ENCODE measurements at regions not wholly inside any gene's neighbourhood (a gene's known extent, or its start where the extent isn't known, plus 50 kb on each side); places are given as distances from the start of the nearest gene placed in this dataset.

GRCh38 chr5:52682492-52682891 lies 105.2 kb upstream of the ITGA1 start:
- no peak overlapping the region for H3K9ac ChIP-seq (ENCODE audit: low read depth in 1 of 3, low read length in 3 of 3)
- no peaks in the 10 kb centered on the region for H3K9me3 ChIP-seq (ENCODE audit: control insufficient read depth in 3 of 3, low read length in 3 of 3)
- no peaks in the 10 kb centered on the region for H3K4me1 ChIP-seq (ENCODE audit: control insufficient read depth in 3 of 3, insufficient read depth in 3 of 3, low read length in 3 of 3)
- H3K36me3 ChIP-seq (ENCODE audit: control insufficient read depth in 3 of 3, insufficient read depth in 3 of 3, low read length in 3 of 3): no peaks in the 10 kb centered on the region
- no peak overlapping the region for H3K4me3 ChIP-seq (ENCODE audit: low read length in 3 of 3)
- no peak overlapping the region for H3K27ac ChIP-seq (ENCODE audit: low read depth, low read length)
- no peaks in the 10 kb centered on the region for H3K27me3 ChIP-seq (ENCODE audit: control insufficient read depth in 3 of 3, insufficient read depth in 3 of 3, low read length in 3 of 3)

- no peak overlapping the region for H3K27ac ChIP-seq (ENCODE audit: low read depth, low read length)
- H3K36me3 ChIP-seq (ENCODE audit: control insufficient read depth in 3 of 3, insufficient read depth in 3 of 3, low read length in 3 of 3): no peaks in the 10 kb centered on the region
- H3K4me3 ChIP-seq (ENCODE audit: low read length in 3 of 3): no peak overlapping the region
- H3K27me3 ChIP-seq (ENCODE audit: control insufficient read depth in 3 of 3, insufficient read depth in 3 of 3, low read length in 3 of 3): no peaks in the 10 kb centered on the region
- no peaks in the 10 kb centered on the region for H3K4me1 ChIP-seq (ENCODE audit: control insufficient read depth in 3 of 3, insufficient read depth in 3 of 3, low read length in 3 of 3)
- no peak overlapping the region for H3K9ac ChIP-seq (ENCODE audit: low read depth in 1 of 3, low read length in 3 of 3)
- H3K9me3 ChIP-seq (ENCODE audit: control insufficient read depth in 3 of 3, low read length in 3 of 3): no peaks in the 10 kb centered on the region
Observed at GRCh38 chr5:52684051-52684450, 103.7 kb upstream of the ITGA1 start.

GRCh38 chr5:52685566-52685965 lies 102.2 kb upstream of the ITGA1 start:
- Histone ChIP-seq H3K27me3 (ENCODE audit: control insufficient read depth in 3 of 3, insufficient read depth in 3 of 3, low read length in 3 of 3) (no peaks in the 10 kb centered on the region), H3K9ac (ENCODE audit: low read depth in 1 of 3, low read length in 3 of 3) (no peak overlapping the region), H3K36me3 (ENCODE audit: control insufficient read depth in 3 of 3, insufficient read depth in 3 of 3, low read length in 3 of 3) (no peaks in the 10 kb centered on the region), H3K4me1 (ENCODE audit: control insufficient read depth in 3 of 3, insufficient read depth in 3 of 3, low read length in 3 of 3) (peaks cover 0 to 6% (median 2%) of the 10 kb centered on the region in 3 donors), H3K9me3 (ENCODE audit: control insufficient read depth in 3 of 3, low read length in 3 of 3) (no peaks in the 10 kb centered on the region), H3K27ac (ENCODE audit: low read depth, low read length) (no peak overlapping the region), H3K4me3 (ENCODE audit: low read length in 3 of 3) (no peak overlapping the region)

GRCh38 chr5:52685971-52686370 lies 101.7 kb upstream of the ITGA1 start:
- Histone ChIP-seq H3K9ac (ENCODE audit: low read depth in 1 of 3, low read length in 3 of 3) (no peak overlapping the region), H3K4me1 (ENCODE audit: control insufficient read depth in 3 of 3, insufficient read depth in 3 of 3, low read length in 3 of 3) (peaks cover 0 to 6% (median 3%) of the 10 kb centered on the region in 3 donors), H3K27me3 (ENCODE audit: control insufficient read depth in 3 of 3, insufficient read depth in 3 of 3, low read length in 3 of 3) (no peaks in the 10 kb centered on the region), H3K9me3 (ENCODE audit: control insufficient read depth in 3 of 3, low read length in 3 of 3) (no peaks in the 10 kb centered on the region), H3K27ac (ENCODE audit: low read depth, low read length) (no peak overlapping the region), H3K36me3 (ENCODE audit: control insufficient read depth in 3 of 3, insufficient read depth in 3 of 3, low read length in 3 of 3) (no peaks in the 10 kb centered on the region), H3K4me3 (ENCODE audit: low read length in 3 of 3) (no peak overlapping the region)

- H3K9ac ChIP-seq (ENCODE audit: low read depth in 1 of 3, low read length in 3 of 3): no peak overlapping the region
- no peak overlapping the region for H3K27ac ChIP-seq (ENCODE audit: low read depth, low read length)
- peaks cover 0 to 11% (median 3%) of the 10 kb centered on the region in 3 donors for H3K4me1 ChIP-seq (ENCODE audit: control insufficient read depth in 3 of 3, insufficient read depth in 3 of 3, low read length in 3 of 3)
- H3K36me3 ChIP-seq (ENCODE audit: control insufficient read depth in 3 of 3, insufficient read depth in 3 of 3, low read length in 3 of 3): no peaks in the 10 kb centered on the region
- H3K4me3 ChIP-seq (ENCODE audit: low read length in 3 of 3): no peak overlapping the region
- no peaks in the 10 kb centered on the region for H3K9me3 ChIP-seq (ENCODE audit: control insufficient read depth in 3 of 3, low read length in 3 of 3)
- H3K27me3 ChIP-seq (ENCODE audit: control insufficient read depth in 3 of 3, insufficient read depth in 3 of 3, low read length in 3 of 3): no peaks in the 10 kb centered on the region
Observed at GRCh38 chr5:52690236-52690768, 97.4 kb upstream of the ITGA1 start.

- H3K27ac ChIP-seq (ENCODE audit: low read depth, low read length): no peak overlapping the region
- no peaks in the 10 kb centered on the region for H3K36me3 ChIP-seq (ENCODE audit: control insufficient read depth in 3 of 3, insufficient read depth in 3 of 3, low read length in 3 of 3)
- H3K9ac ChIP-seq (ENCODE audit: low read depth in 1 of 3, low read length in 3 of 3): no peak overlapping the region
- H3K4me3 ChIP-seq (ENCODE audit: low read length in 3 of 3): no peak overlapping the region
- H3K9me3 ChIP-seq (ENCODE audit: control insufficient read depth in 3 of 3, low read length in 3 of 3): no peaks in the 10 kb centered on the region
- peaks cover 0 to 11% (median 3%) of the 10 kb centered on the region in 3 donors for H3K4me1 ChIP-seq (ENCODE audit: control insufficient read depth in 3 of 3, insufficient read depth in 3 of 3, low read length in 3 of 3)
- no peaks in the 10 kb centered on the region for H3K27me3 ChIP-seq (ENCODE audit: control insufficient read depth in 3 of 3, insufficient read depth in 3 of 3, low read length in 3 of 3)
Observed at GRCh38 chr5:52692039-52692438, 95.7 kb upstream of the ITGA1 start.

- Histone ChIP-seq H3K9ac (ENCODE audit: low read depth in 1 of 3, low read length in 3 of 3) (no peak overlapping the region), H3K27ac (ENCODE audit: low read depth, low read length) (no peak overlapping the region)
Observed at GRCh38 chr5:52692606-52693005, 95.1 kb upstream of the ITGA1 start.

GRCh38 chr5:52693280-52693679 lies 94.4 kb upstream of the ITGA1 start:
- Histone ChIP-seq H3K36me3 (ENCODE audit: control insufficient read depth in 3 of 3, insufficient read depth in 3 of 3, low read length in 3 of 3) (no peaks in the 10 kb centered on the region), H3K9ac (ENCODE audit: low read depth in 1 of 3, low read length in 3 of 3) (no peak overlapping the region), H3K4me3 (ENCODE audit: low read length in 3 of 3) (no peak overlapping the region), H3K27ac (ENCODE audit: low read depth, low read length) (no peak overlapping the region), H3K9me3 (ENCODE audit: control insufficient read depth in 3 of 3, low read length in 3 of 3) (no peaks in the 10 kb centered on the region), H3K27me3 (ENCODE audit: control insufficient read depth in 3 of 3, insufficient read depth in 3 of 3, low read length in 3 of 3) (no peaks in the 10 kb centered on the region), H3K4me1 (ENCODE audit: control insufficient read depth in 3 of 3, insufficient read depth in 3 of 3, low read length in 3 of 3) (peaks cover 0 to 11% (median 3%) of the 10 kb centered on the region in 3 donors)

More at GRCh38 chr5:52692606-52693005, 95.1 kb upstream of the ITGA1 start:
- Histone ChIP-seq H3K4me1 (ENCODE audit: control insufficient read depth in 3 of 3, insufficient read depth in 3 of 3, low read length in 3 of 3) (peaks cover 0 to 11% (median 3%) of the 10 kb centered on the region in 3 donors), H3K27me3 (ENCODE audit: control insufficient read depth in 3 of 3, insufficient read depth in 3 of 3, low read length in 3 of 3) (no peaks in the 10 kb centered on the region), H3K4me3 (ENCODE audit: low read length in 3 of 3) (no peak overlapping the region), H3K9me3 (ENCODE audit: control insufficient read depth in 3 of 3, low read length in 3 of 3) (no peaks in the 10 kb centered on the region), H3K36me3 (ENCODE audit: control insufficient read depth in 3 of 3, insufficient read depth in 3 of 3, low read length in 3 of 3) (no peaks in the 10 kb centered on the region)

GRCh38 chr5:52693836-52694235 lies 93.9 kb upstream of the ITGA1 start:
- Histone ChIP-seq H3K27ac (ENCODE audit: low read depth, low read length) (peak overlapping the region; percentile 11), H3K4me3 (ENCODE audit: low read length in 3 of 3) (no peak overlapping the region), H3K9ac (ENCODE audit: low read depth in 1 of 3, low read length in 3 of 3) (no peak overlapping the region), H3K36me3 (ENCODE audit: control insufficient read depth in 3 of 3, insufficient read depth in 3 of 3, low read length in 3 of 3) (no peaks in the 10 kb centered on the region), H3K27me3 (ENCODE audit: control insufficient read depth in 3 of 3, insufficient read depth in 3 of 3, low read length in 3 of 3) (no peaks in the 10 kb centered on the region), H3K4me1 (ENCODE audit: control insufficient read depth in 3 of 3, insufficient read depth in 3 of 3, low read length in 3 of 3) (peaks cover 0 to 11% (median 3%) of the 10 kb centered on the region in 3 donors), H3K9me3 (ENCODE audit: control insufficient read depth in 3 of 3, low read length in 3 of 3) (no peaks in the 10 kb centered on the region)

- Histone ChIP-seq H3K4me3 (ENCODE audit: low read length in 3 of 3) (no peak overlapping the region), H3K36me3 (ENCODE audit: control insufficient read depth in 3 of 3, insufficient read depth in 3 of 3, low read length in 3 of 3) (no peaks in the 10 kb centered on the region), H3K27me3 (ENCODE audit: control insufficient read depth in 3 of 3, insufficient read depth in 3 of 3, low read length in 3 of 3) (no peaks in the 10 kb centered on the region), H3K4me1 (ENCODE audit: control insufficient read depth in 3 of 3, insufficient read depth in 3 of 3, low read length in 3 of 3) (peaks cover 0 to 11% (median 3%) of the 10 kb centered on the region in 3 donors), H3K9me3 (ENCODE audit: control insufficient read depth in 3 of 3, low read length in 3 of 3) (no peaks in the 10 kb centered on the region), H3K9ac (ENCODE audit: low read depth in 1 of 3, low read length in 3 of 3) (no peak overlapping the region), H3K27ac (ENCODE audit: low read depth, low read length) (peak overlapping the region; percentile 11)
Observed at GRCh38 chr5:52694648-52695047, 93.1 kb upstream of the ITGA1 start.

Measured in skeletal muscle tissue (tissue), 3 donors.